OCI-LY3 (cell line): ENCODE measurements at regions not wholly inside any gene's neighbourhood (a gene's known extent, or its start where the extent isn't known, plus 50 kb on each side); places are given as distances from the start of the nearest gene placed in this dataset.

Experiments used
- EZH2phosphoT487 ChIP-seq: fragments of 200-600 bp; shearing (Covaris generic); IDR thresholded peaks from 2 replicates; pipeline ENCODE4 v1.6.1; 2018; ENCODE audit warnings: antibody characterized with exemption, mixed run types, low read depth
- TF ChIP-seq, protein P1 (sequence below): fragments of 200-600, 300-600 bp; sonication (generic); IDR thresholded peaks from 2 replicates; pipeline ENCODE4 v1.5.1; 2014; ENCODE audit warnings: antibody characterized with exemption, low read length, low read depth

DNA sequence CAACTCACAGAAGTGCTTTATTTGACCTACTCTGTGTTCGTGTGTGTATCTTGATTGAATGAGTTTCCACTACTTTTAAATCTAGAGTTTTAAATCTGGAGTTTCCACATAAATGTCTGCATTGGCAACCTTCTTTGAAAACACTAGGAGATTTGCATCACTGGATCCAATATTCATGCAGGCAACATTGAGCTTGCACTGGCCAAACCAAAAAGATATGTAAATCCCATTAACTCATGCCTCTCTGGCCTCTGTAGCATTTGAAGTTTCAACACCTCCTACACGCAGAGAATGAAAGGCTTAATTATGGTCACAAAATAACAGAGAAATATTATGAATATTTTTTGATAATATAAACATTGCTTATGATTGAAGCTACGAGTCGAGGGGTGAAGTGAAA is 178.6 kb downstream of the DUSP6 start:
- no peak for TF ChIP-seq EZH2phosphoT487
- TF ChIP-seq, protein P1, sequence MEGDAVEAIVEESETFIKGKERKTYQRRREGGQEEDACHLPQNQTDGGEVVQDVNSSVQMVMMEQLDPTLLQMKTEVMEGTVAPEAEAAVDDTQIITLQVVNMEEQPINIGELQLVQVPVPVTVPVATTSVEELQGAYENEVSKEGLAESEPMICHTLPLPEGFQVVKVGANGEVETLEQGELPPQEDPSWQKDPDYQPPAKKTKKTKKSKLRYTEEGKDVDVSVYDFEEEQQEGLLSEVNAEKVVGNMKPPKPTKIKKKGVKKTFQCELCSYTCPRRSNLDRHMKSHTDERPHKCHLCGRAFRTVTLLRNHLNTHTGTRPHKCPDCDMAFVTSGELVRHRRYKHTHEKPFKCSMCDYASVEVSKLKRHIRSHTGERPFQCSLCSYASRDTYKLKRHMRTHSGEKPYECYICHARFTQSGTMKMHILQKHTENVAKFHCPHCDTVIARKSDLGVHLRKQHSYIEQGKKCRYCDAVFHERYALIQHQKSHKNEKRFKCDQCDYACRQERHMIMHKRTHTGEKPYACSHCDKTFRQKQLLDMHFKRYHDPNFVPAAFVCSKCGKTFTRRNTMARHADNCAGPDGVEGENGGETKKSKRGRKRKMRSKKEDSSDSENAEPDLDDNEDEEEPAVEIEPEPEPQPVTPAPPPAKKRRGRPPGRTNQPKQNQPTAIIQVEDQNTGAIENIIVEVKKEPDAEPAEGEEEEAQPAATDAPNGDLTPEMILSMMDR: no peak
